CD14-positive monocyte (primary cell): ENCODE measurements at regions not wholly inside any gene's neighbourhood (a gene's known extent, or its start where the extent isn't known, plus 50 kb on each side); places are given as distances from the start of the nearest gene placed in this dataset.

Experiments
- DNase-seq, 3 donors: peaks; one replicate each; pipeline ENCODE4 v3.0.0-alpha.2; 2011 to 2022
- H2AFZ ChIP-seq: 2 replicates; pipeline ENCODE4 v1.6.0; 2012; ENCODE audit warnings: mild to moderate bottlenecking, low read depth, low read length, inconsistent platforms; ENCODE audit not compliant: insufficient read depth, poor library complexity, severe bottlenecking
- H3K27ac ChIP-seq, 2 donors: 1 replicate in 1 of 2; 2 replicates in 1 of 2; pipeline ENCODE4 v1.5.1; 2012 to 2013; ENCODE audit warnings: low read length in 2 of 2, control low read depth in 1 of 2, inconsistent platforms in 1 of 2, low read depth in 1 of 2, mild to moderate bottlenecking in 1 of 2
- H3K27me3 ChIP-seq, 2 donors: one replicate each; pipeline versions ENCODE4 v1.6.0 to v1.6.1; 2011 to 2013; ENCODE audit warnings: low read length in 2 of 2; ENCODE audit not compliant: control insufficient read depth in 2 of 2, insufficient read depth in 2 of 2
- H3K36me3 ChIP-seq, 2 donors: replicated peaks in 1 of 2; 1 replicate in 1 of 2; 2 replicates in 1 of 2; pipeline versions ENCODE4 v1.5.1 to v1.6.1; 2012 to 2013; ENCODE audit warnings: low read length in 2 of 2, control low read depth in 1 of 2, inconsistent platforms in 1 of 2, mild to moderate bottlenecking in 1 of 2; ENCODE audit not compliant: insufficient read depth in 2 of 2, control insufficient read depth in 1 of 2
- H3K4me1 ChIP-seq, 2 donors: 1 replicate in 1 of 2; 2 replicates in 1 of 2; pipeline versions ENCODE4 v1.5.1 to v1.6.1; 2012 to 2013; ENCODE audit warnings: low read length in 2 of 2, control low read depth in 1 of 2, inconsistent platforms in 1 of 2, mild to moderate bottlenecking in 1 of 2, moderate library complexity in 1 of 2; ENCODE audit not compliant: insufficient read depth in 2 of 2, control insufficient read depth in 1 of 2
- H3K4me2 ChIP-seq: replicated peaks from 2 replicates; pipeline ENCODE3; 2012; ENCODE audit warnings: low read length, moderate library complexity, mild to moderate bottlenecking; ENCODE audit not compliant: poor library complexity, severe bottlenecking; ENCODE audit errors: extremely low read depth
- H3K4me3 ChIP-seq, 3 experiments: fragments of 200-600 bp in 1 of 3; sonication (generic) in 1 of 3; replicated peaks in 1 of 3; 1 replicate in 2 of 3; 2 replicates in 1 of 3; pipeline ENCODE4 v1.5.1; 2011 to 2013; ENCODE audit warnings: low read length in 3 of 3, mild to moderate bottlenecking in 3 of 3, control low read depth in 2 of 3, low read depth in 2 of 3, inconsistent platforms in 1 of 3, moderate library complexity in 1 of 3
- H3K79me2 ChIP-seq: 2 replicates; pipeline ENCODE4 v1.6.0; 2012; ENCODE audit warnings: mild to moderate bottlenecking, control low read depth, inconsistent platforms, low read length, moderate library complexity; ENCODE audit not compliant: insufficient read depth
- H3K9ac ChIP-seq: 2 replicates; pipeline ENCODE4 v1.6.0; 2017; ENCODE audit warnings: low read length, mild to moderate bottlenecking; ENCODE audit not compliant: insufficient read depth, poor library complexity, severe bottlenecking
- H3K9me3 ChIP-seq, 2 donors: replicated peaks in 1 of 2; 1 replicate in 1 of 2; 2 replicates in 1 of 2; pipeline versions ENCODE4 v1.5.1 to v1.6.1; 2012 to 2013; ENCODE audit warnings: low read length in 2 of 2, control low read depth in 1 of 2; ENCODE audit not compliant: control insufficient read depth in 1 of 2, insufficient read depth in 1 of 2
- H4K20me1 ChIP-seq: 2 replicates; pipeline ENCODE4 v1.6.0; 2012; ENCODE audit warnings: mild to moderate bottlenecking, low read length, control low read depth, moderate library complexity; ENCODE audit not compliant: insufficient read depth
- H3K27ac Mint-ChIP-seq, 7 donors: one replicate each; pipeline ENCODE4 v1.8.0; 2020; ENCODE audit warnings: mild to moderate bottlenecking in 7 of 7, mixed read lengths in 7 of 7, moderate library complexity in 6 of 7, inconsistent platforms in 2 of 7
- H3K27me3 Mint-ChIP-seq, 3 donors: one replicate each; pipeline ENCODE4 v1.8.0; 2021 to 2022; ENCODE audit warnings: low read depth in 3 of 3, mild to moderate bottlenecking in 3 of 3, mixed read lengths in 3 of 3, moderate library complexity in 3 of 3, inconsistent platforms in 1 of 3
- H3K36me3 Mint-ChIP-seq, 2 donors: one replicate each; pipeline ENCODE4 v1.8.0; 2020; ENCODE audit warnings: mixed read lengths in 2 of 2, inconsistent platforms in 1 of 2, mild to moderate bottlenecking in 1 of 2
- H3K4me1 Mint-ChIP-seq: one replicate; pipeline ENCODE4 v1.8.0; 2020; ENCODE audit warnings: mild to moderate bottlenecking, mixed read lengths
- H3K4me3 Mint-ChIP-seq, 2 donors: one replicate each; pipeline ENCODE4 v1.8.0; 2020; ENCODE audit warnings: mild to moderate bottlenecking in 2 of 2, mixed read lengths in 2 of 2, moderate library complexity in 1 of 2
- H3K9me3 Mint-ChIP-seq, 7 donors: one replicate each; pipeline ENCODE4 v1.8.0; 2020 to 2022; ENCODE audit warnings: mixed read lengths in 7 of 7, mild to moderate bottlenecking in 6 of 7, moderate library complexity in 6 of 7, inconsistent platforms in 2 of 7
- WGBS: methylation state at CpG from one replicate; pipeline ENCODE4 v1.1.5; 2013; ENCODE audit warnings: missing lambda C conversion rate; ENCODE audit not compliant: insufficient coverage; 5-methylcytosine and 5-hydroxymethylcytosine counted together
- intact Hi-C, 2 donors: fragments of 100-400 bp; cut with micrococcal nuclease; formaldehyde crosslinking; loops; one replicate each; pipeline versions ENCODE4 v1.15.0 to v1.15.1; 2023
- TF ChIP-seq, protein P1 (sequence below): fragments of 200-600 bp; IDR thresholded peaks from one replicate; pipeline ENCODE4 v1.8.0; 2022; ENCODE audit warnings: antibody characterized with exemption, mild to moderate bottlenecking

DNA sequence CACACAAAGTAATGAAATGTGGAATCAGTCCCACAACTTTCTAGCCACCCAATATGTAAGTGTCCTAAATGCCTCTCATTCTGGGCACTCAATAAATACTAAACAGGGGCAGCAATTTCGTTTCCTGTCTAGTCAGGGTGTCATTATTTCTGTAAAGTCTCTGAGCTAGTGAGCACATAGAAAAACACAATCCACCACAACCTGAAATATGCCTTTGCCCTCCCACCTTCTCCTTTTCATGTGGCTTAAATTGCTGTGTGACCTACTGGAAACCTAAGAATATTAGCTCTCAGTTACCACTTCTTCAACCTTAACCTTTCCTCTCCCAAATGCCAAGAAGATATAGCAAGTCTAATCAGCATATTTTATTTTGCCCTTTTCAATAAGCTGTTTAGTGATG is 456.3 kb upstream of the KCNMB2 start:
- no peaks in the 10 kb centered on the region for H3K9me3 ChIP-seq
- H3K27me3 ChIP-seq: no peaks in the 10 kb centered on the region
- TF ChIP-seq, protein P1, sequence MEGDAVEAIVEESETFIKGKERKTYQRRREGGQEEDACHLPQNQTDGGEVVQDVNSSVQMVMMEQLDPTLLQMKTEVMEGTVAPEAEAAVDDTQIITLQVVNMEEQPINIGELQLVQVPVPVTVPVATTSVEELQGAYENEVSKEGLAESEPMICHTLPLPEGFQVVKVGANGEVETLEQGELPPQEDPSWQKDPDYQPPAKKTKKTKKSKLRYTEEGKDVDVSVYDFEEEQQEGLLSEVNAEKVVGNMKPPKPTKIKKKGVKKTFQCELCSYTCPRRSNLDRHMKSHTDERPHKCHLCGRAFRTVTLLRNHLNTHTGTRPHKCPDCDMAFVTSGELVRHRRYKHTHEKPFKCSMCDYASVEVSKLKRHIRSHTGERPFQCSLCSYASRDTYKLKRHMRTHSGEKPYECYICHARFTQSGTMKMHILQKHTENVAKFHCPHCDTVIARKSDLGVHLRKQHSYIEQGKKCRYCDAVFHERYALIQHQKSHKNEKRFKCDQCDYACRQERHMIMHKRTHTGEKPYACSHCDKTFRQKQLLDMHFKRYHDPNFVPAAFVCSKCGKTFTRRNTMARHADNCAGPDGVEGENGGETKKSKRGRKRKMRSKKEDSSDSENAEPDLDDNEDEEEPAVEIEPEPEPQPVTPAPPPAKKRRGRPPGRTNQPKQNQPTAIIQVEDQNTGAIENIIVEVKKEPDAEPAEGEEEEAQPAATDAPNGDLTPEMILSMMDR: no peak
- H3K4me1 ChIP-seq: peaks cover 5 to 6% of the 10 kb centered on the region in 2 donors
- H3K27me3 Mint-ChIP-seq: peaks cover 0 to 2% (median 0%) of the 10 kb centered on the region in 3 donors
- H3K9me3 Mint-ChIP-seq: no peaks in the 10 kb centered on the region
- H3K4me1 Mint-ChIP-seq: peaks cover 21% of the 10 kb centered on the region
- no peak overlapping the region for H3K9ac ChIP-seq
- DNase-seq: no peak
- no peaks in the 10 kb centered on the region for H4K20me1 ChIP-seq
- H2AFZ ChIP-seq: no peak overlapping the region
- no peak overlapping the region for H3K4me2 ChIP-seq
- WGBS: no CpG with 5 or more reads among the region's 1 CpG
- H3K4me3 ChIP-seq: no peak overlapping the region
- intact Hi-C loops: no loop called here
- H3K36me3 Mint-ChIP-seq: no peaks in the 10 kb centered on the region
- H3K27ac ChIP-seq: no peak overlapping the region
- no peaks in the 10 kb centered on the region for H3K79me2 ChIP-seq
- no peaks in the 10 kb centered on the region for H3K36me3 ChIP-seq
- no peak overlapping the region for H3K4me3 Mint-ChIP-seq
- H3K27ac Mint-ChIP-seq: no peak overlapping the region

DNA sequence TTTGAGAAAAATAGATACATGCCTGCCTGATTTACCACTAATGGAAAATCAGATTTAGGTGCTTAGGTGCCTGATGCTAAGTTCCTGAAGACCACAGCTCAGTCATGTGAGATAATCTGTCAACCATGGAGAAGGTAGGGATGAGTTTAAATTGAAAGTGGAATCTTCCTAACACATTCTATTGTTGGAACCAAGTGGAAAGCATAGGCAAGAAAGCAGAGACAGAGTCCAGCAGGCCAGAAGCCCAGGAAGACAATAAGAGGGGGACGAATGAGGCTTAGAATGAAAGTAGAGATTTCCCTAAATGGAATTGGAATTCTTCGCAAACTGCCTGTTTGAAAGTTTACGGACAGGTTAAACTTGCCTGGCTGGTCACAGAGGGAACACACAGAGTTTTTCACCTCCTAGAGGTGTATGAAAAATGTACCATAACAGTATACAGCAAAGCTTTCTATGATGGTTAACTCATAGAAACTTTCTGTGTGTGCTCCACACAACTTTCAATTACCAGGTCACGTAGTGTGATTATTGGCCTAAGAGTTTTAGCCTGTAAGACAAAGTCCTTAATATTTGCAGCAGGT is 453.8 kb upstream of the KCNMB2 start:
- Histone ChIP-seq H2AFZ (no peak overlapping the region), H3K4me3 (no peak overlapping the region), H3K27me3 (no peaks in the 10 kb centered on the region), H3K36me3 (no peaks in the 10 kb centered on the region), H3K9ac (no peak overlapping the region), H3K27ac (no peak overlapping the region), H4K20me1 (no peaks in the 10 kb centered on the region), H3K79me2 (no peaks in the 10 kb centered on the region), H3K4me1 (peaks cover 0 to 5% of the 10 kb centered on the region in 2 donors), H3K4me2 (no peak overlapping the region), H3K9me3 (no peaks in the 10 kb centered on the region)
- DNase-seq: no peak
- no peak overlapping the region for H3K4me3 Mint-ChIP-seq
- intact Hi-C loops: no loop called here
- TF ChIP-seq, protein P1: no peak
- H3K36me3 Mint-ChIP-seq: no peaks in the 10 kb centered on the region
- no peak overlapping the region for H3K27ac Mint-ChIP-seq
- H3K9me3 Mint-ChIP-seq: no peaks in the 10 kb centered on the region
- peaks cover 0 to 2% (median 0%) of the 10 kb centered on the region in 3 donors for H3K27me3 Mint-ChIP-seq
- H3K4me1 Mint-ChIP-seq: peaks cover 22% of the 10 kb centered on the region
- 94% methylated on average over 2 of the region's 4 CpGs for WGBS
